Keratinocyte (primary cell): ENCODE measurements at regions not wholly inside any gene's neighbourhood (a gene's known extent, or its start where the extent isn't known, plus 50 kb on each side); places are given as distances from the start of the nearest gene placed in this dataset.

Experiments
- DNase-seq: peaks from one replicate; pipeline ENCODE4 v3.0.0-alpha.2; 2011; ENCODE audit warnings: low read depth, missing footprints, low spot score
- FAIRE-seq: peaks from 2 replicates; lab custom pipeline; 2011; peaks lifted over from hg19 to GRCh38; lab: Jason Lieb, UNC
- H2AFZ ChIP-seq: 2 replicates; pipeline ENCODE4 v1.6.0; 2012; ENCODE audit warnings: low read length, control low read depth, inconsistent platforms; ENCODE audit not compliant: control insufficient read depth
- H3K27ac ChIP-seq: 2 replicates; pipeline ENCODE4 v1.5.1; 2011; ENCODE audit warnings: low read length; ENCODE audit not compliant: control insufficient read depth, insufficient read depth
- H3K27me3 ChIP-seq: 3 replicates; pipeline ENCODE4 v1.6.0; 2011; ENCODE audit warnings: low read length; ENCODE audit not compliant: control insufficient read depth, insufficient read depth; ENCODE audit errors: extremely low read depth
- H3K36me3 ChIP-seq, 2 experiments: 2 replicates in 1 of 2; 3 replicates in 1 of 2; pipeline ENCODE4 v1.5.1; 2011; ENCODE audit warnings: low read length in 2 of 2, mild to moderate bottlenecking in 1 of 2; ENCODE audit not compliant: control insufficient read depth in 2 of 2, insufficient read depth in 2 of 2; ENCODE audit errors: extremely low read depth in 1 of 2
- H3K4me1 ChIP-seq: 3 replicates; pipeline ENCODE4 v1.5.1; 2011; ENCODE audit warnings: low read length; ENCODE audit not compliant: control insufficient read depth, insufficient read depth; ENCODE audit errors: extremely low read depth
- H3K4me2 ChIP-seq: 3 replicates; pipeline ENCODE4 v1.6.0; 2011; ENCODE audit warnings: low read depth, low read length; ENCODE audit not compliant: control insufficient read depth, insufficient read depth; ENCODE audit errors: extremely low read depth
- H3K4me3 ChIP-seq, 3 experiments: fragments of 200-600 bp in 1 of 3; sonication (generic) in 1 of 3; 2 replicates in 2 of 3; 3 replicates in 1 of 3; pipeline ENCODE4 v1.5.1; 2011 to 2016; ENCODE audit warnings: low read length in 3 of 3, mild to moderate bottlenecking in 3 of 3, control low read depth in 2 of 3, inconsistent platforms in 1 of 3, low read depth in 1 of 3, mixed read lengths in 1 of 3, mixed run types in 1 of 3, moderate library complexity in 1 of 3; ENCODE audit not compliant: control insufficient read depth in 2 of 3, insufficient read depth in 2 of 3; ENCODE audit errors: extremely low read depth in 1 of 3
- H3K79me2 ChIP-seq: 2 replicates; pipeline ENCODE4 v1.6.0; 2012; ENCODE audit warnings: low read length; ENCODE audit not compliant: control insufficient read depth, insufficient read depth
- H3K9ac ChIP-seq: 3 replicates; pipeline ENCODE4 v1.6.0; 2011; ENCODE audit warnings: low read length; ENCODE audit not compliant: control insufficient read depth, insufficient read depth; ENCODE audit errors: extremely low read depth
- H3K9me1 ChIP-seq: 3 replicates; pipeline ENCODE4 v1.6.0; 2011; ENCODE audit warnings: low read length; ENCODE audit not compliant: control insufficient read depth, insufficient read depth; ENCODE audit errors: extremely low read depth
- H3K9me3 ChIP-seq: 2 replicates; pipeline ENCODE4 v1.5.1; 2012; ENCODE audit warnings: low read depth, low read length; ENCODE audit not compliant: control insufficient read depth
- H4K20me1 ChIP-seq: 3 replicates; pipeline ENCODE4 v1.6.0; 2011; ENCODE audit warnings: low read length; ENCODE audit not compliant: control insufficient read depth, insufficient read depth; ENCODE audit errors: extremely low read depth
- CTCF ChIP-seq, 3 experiments: IDR thresholded peaks in 1 of 3; conservative IDR thresholded peaks in 1 of 3; optimal IDR thresholded peaks in 1 of 3; 2 replicates in 2 of 3; 3 replicates in 1 of 3; pipeline versions ENCODE3 to v1.5.1; 2011; ENCODE audit warnings: low read length in 3 of 3, mild to moderate bottlenecking in 3 of 3, moderate library complexity in 2 of 3, control low read depth in 1 of 3, inconsistent platforms in 1 of 3; ENCODE audit not compliant: insufficient read depth in 2 of 3; ENCODE audit errors: extremely low read depth in 1 of 3
- EZH2 ChIP-seq: IDR thresholded peaks from one replicate; pipeline ENCODE4 v1.6.1; 2012; ENCODE audit warnings: inconsistent platforms, mild to moderate bottlenecking, low read length, moderate library complexity
- dilution Hi-C: fragments of 300-500 bp; cut with MboI; formaldehyde crosslinking; loops from one replicate; pipeline ENCODE4 v1.7.0; 2020; ENCODE audit warnings: low sequenced_read_pairs; ENCODE audit not compliant: extremely low pct_ligation_motif_present

GRCh38 chr6:25053875-25054371 lies 118.2 kb upstream of the RIPOR2 start:
- H2AFZ ChIP-seq = no peak overlapping the region
- no peaks in the 10 kb centered on the region for H4K20me1 ChIP-seq
- TF ChIP-seq EZH2 (no peak), CTCF (optimal IDR thresholded peaks at IDR 0.05 in 1 of 3, IDR thresholded peaks at IDR 0.05 in 1 of 3, conservative IDR thresholded peaks at IDR 0.05 in 1 of 3; ENCODE audit: extremely low read depth in 1 of 3, insufficient read depth in 2 of 3, low read length in 3 of 3) (no peak)
- DNase-seq (no peak), FAIRE-seq (no peak)
- no peak overlapping the region for H3K9ac ChIP-seq
- no peaks in the 10 kb centered on the region for H3K9me1 ChIP-seq
- H3K4me2 ChIP-seq = no peak overlapping the region
- H3K27ac ChIP-seq = no peak overlapping the region
- dilution Hi-C loops = no loop called here
- no peaks in the 10 kb centered on the region for H3K4me1 ChIP-seq
- H3K36me3 ChIP-seq = no peaks in the 10 kb centered on the region
- H3K79me2 ChIP-seq = no peaks in the 10 kb centered on the region
- H3K9me3 ChIP-seq = no peaks in the 10 kb centered on the region
- no peaks in the 10 kb centered on the region for H3K27me3 ChIP-seq
- H3K4me3 ChIP-seq = no peak overlapping the region

DNA sequence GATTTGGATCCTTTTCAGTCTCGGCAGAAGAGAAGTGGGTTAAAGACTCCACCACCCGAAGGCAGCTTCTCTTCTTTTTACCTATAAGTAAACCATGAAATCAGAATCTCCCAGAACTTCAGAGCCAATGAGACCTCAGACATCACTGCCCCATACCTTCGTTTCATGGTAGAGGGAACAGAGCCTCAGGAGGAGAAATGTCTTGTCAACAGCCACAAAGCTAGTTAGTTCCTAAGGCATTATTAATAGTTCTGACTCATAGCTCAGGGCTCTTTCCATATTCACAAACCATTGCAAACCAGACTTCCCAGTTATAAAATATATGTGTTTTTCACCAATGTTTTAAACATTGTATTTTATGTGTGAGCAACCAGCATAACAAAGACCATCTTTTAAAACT lies 118.7 kb upstream of the RIPOR2 start:
- Histone ChIP-seq H3K9ac (no peak overlapping the region), H3K9me1 (no peaks in the 10 kb centered on the region), H2AFZ (no peak overlapping the region), H3K9me3 (no peaks in the 10 kb centered on the region), H3K4me2 (no peak overlapping the region), H3K4me1 (no peaks in the 10 kb centered on the region), H4K20me1 (no peaks in the 10 kb centered on the region), H3K4me3 (no peak overlapping the region), H3K27ac (no peak overlapping the region), H3K27me3 (no peaks in the 10 kb centered on the region), H3K36me3 (no peaks in the 10 kb centered on the region), H3K79me2 (no peaks in the 10 kb centered on the region)
- no peak for FAIRE-seq
- no peak for DNase-seq
- no peak for TF ChIP-seq CTCF (optimal IDR thresholded peaks at IDR 0.05 in 1 of 3, IDR thresholded peaks at IDR 0.05 in 1 of 3, conservative IDR thresholded peaks at IDR 0.05 in 1 of 3; ENCODE audit: extremely low read depth in 1 of 3, insufficient read depth in 2 of 3, low read length in 3 of 3)
- dilution Hi-C loops = no loop called here
